ENCODE measurements at regions not wholly inside any gene's neighbourhood (a gene's known extent, or its start where the extent isn't known, plus 50 kb on each side); places are given as distances from the start of the nearest gene placed in this dataset.

- intact Hi-C loops (cut with DNase I) = no loop called here
- Histone ChIP-seq H3K4me1 (no peaks in the 10 kb centered on the region), H3K4me3 (no peak overlapping the region), H3K27me3 (no peaks in the 10 kb centered on the region), H3K27ac (no peak overlapping the region), H3K9ac (ENCODE audit: low read depth in 2 of 2, low read length in 2 of 2) (no peak overlapping the region), H3K9me3 (no peaks in the 10 kb centered on the region), H3K36me3 (no peaks in the 10 kb centered on the region)
- no peak for DNase-seq
- no peak for TF ChIP-seq CTCF (IDR thresholded peaks at IDR 0.05)
Measured at GRCh38 chr2:84217456-84217855, 241.6 kb downstream of the SUCLG1 start.

GRCh38 chr2:84214455-84214854, 244.6 kb downstream of the SUCLG1 start:
- no peaks in the 10 kb centered on the region for H3K4me1 ChIP-seq
- DNase-seq = no peak
- H3K36me3 ChIP-seq = no peaks in the 10 kb centered on the region
- intact Hi-C loops (cut with DNase I) = no loop called here
- no peak overlapping the region for H3K4me3 ChIP-seq
- H3K27ac ChIP-seq = no peak overlapping the region
- no peak overlapping the region for H3K9ac ChIP-seq (ENCODE audit: low read depth in 2 of 2, low read length in 2 of 2)
- no peaks in the 10 kb centered on the region for H3K9me3 ChIP-seq
- no peaks in the 10 kb centered on the region for H3K27me3 ChIP-seq
- TF ChIP-seq CTCF (IDR thresholded peaks at IDR 0.05) = no peak

GRCh38 chr2:84212611-84213314, 246.3 kb downstream of the SUCLG1 start:
- Histone ChIP-seq H3K27me3 (no peaks in the 10 kb centered on the region), H3K27ac (no peak overlapping the region), H3K4me1 (no peaks in the 10 kb centered on the region), H3K4me3 (no peak overlapping the region), H3K9ac (ENCODE audit: low read depth in 2 of 2, low read length in 2 of 2) (no peak overlapping the region), H3K9me3 (no peaks in the 10 kb centered on the region), H3K36me3 (no peaks in the 10 kb centered on the region)
- no peak for TF ChIP-seq CTCF (IDR thresholded peaks at IDR 0.05)
- no peak for DNase-seq
- intact Hi-C loops (cut with DNase I) = no loop called here

GRCh38 chr2:84209941-84210340, 249.1 kb downstream of the SUCLG1 start:
- DNase-seq = no peak
- Histone ChIP-seq H3K27ac (no peak overlapping the region), H3K9me3 (no peaks in the 10 kb centered on the region), H3K9ac (ENCODE audit: low read depth in 2 of 2, low read length in 2 of 2) (no peak overlapping the region), H3K4me3 (no peak overlapping the region), H3K27me3 (no peaks in the 10 kb centered on the region), H3K4me1 (no peaks in the 10 kb centered on the region), H3K36me3 (no peaks in the 10 kb centered on the region)
- intact Hi-C loops (cut with DNase I) = no loop called here
- no peak for TF ChIP-seq CTCF (IDR thresholded peaks at IDR 0.05)

GRCh38 chr2:84204995-84205394, 254.1 kb downstream of the SUCLG1 start:
- no peak overlapping the region for H3K9ac ChIP-seq (ENCODE audit: low read depth in 2 of 2, low read length in 2 of 2)
- no peak for TF ChIP-seq CTCF (IDR thresholded peaks at IDR 0.05)
- H3K9me3 ChIP-seq = no peaks in the 10 kb centered on the region
- no peak overlapping the region for H3K27ac ChIP-seq
- DNase-seq = no peak
- no peak overlapping the region for H3K4me3 ChIP-seq
- no peaks in the 10 kb centered on the region for H3K36me3 ChIP-seq
- intact Hi-C loops (cut with DNase I) = no loop called here
- no peaks in the 10 kb centered on the region for H3K27me3 ChIP-seq
- no peaks in the 10 kb centered on the region for H3K4me1 ChIP-seq
